ENCODE measurements at regions not wholly inside any gene's neighbourhood (a gene's known extent, or its start where the extent isn't known, plus 50 kb on each side); places are given as distances from the start of the nearest gene placed in this dataset.

DNA sequence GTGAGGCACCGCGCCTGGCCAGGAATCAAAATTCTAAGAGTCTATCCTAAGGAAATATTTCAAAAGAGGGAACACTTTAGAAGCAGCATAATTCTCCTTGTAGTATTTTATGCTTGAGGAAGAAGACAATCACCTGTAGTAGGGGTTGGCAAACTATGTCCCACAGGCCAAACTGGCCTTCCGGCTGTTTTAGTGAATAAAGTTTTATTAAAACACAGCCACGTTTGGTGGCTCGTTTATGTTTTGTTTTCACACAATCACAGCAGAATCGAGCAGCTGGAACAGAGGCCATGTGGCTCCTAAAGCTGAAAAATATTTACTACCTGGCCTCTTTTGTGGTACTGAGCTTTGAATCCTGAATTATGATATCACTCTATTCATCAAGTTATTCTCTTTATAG lies 131.7 kb upstream of the TNS3 start (continued):
- no peak for TF ChIP-seq BCL11A (IDR thresholded peaks at IDR 0.05; ENCODE audit: low read depth in 2 of 2, low read length in 2 of 2)
- no peak for TF ChIP-seq EP300 (IDR thresholded peaks at IDR 0.05; ENCODE audit: borderline replicate concordance in 1 of 2, low read depth in 2 of 2, low read length in 2 of 2)
